GM12878 (cell line): ENCODE measurements at regions not wholly inside any gene's neighbourhood (a gene's known extent, or its start where the extent isn't known, plus 50 kb on each side); places are given as distances from the start of the nearest gene placed in this dataset.

Experiments used
- ATAC-seq: fragments of 200-7000 bp; cut with Tn5 transposase; 3 replicates; pipeline ENCODE4 v1.9.1; 2020; ENCODE audit warnings: mild to moderate bottlenecking, moderate library complexity
- BruUV-seq: library from RNA; stranded (reverse); fragments of 400-500 nt; replicated peaks from 2 replicates; lab custom pipeline; 2021; lab: Mats Ljungman, UMichigan
- CTCF ChIA-PET: fragments of 300-600 bp; sonication (Branson Sonifier 250); formaldehyde crosslinking; extraction: SDS; loops from one replicate; lab custom pipeline; 2021; ENCODE audit warnings: inconsistent platforms; lab: Yijun Ruan, JAX
- POLR2A ChIA-PET: fragments of 350-600 bp; formaldehyde crosslinking; extraction: SDS; loops from one replicate; lab custom pipeline; 2021; ENCODE audit warnings: inconsistent platforms; lab: Charles Lee
- RAD21 ChIA-PET: fragments of 300-600 bp; sonication (Branson Sonifier 250); formaldehyde crosslinking; loops from one replicate; lab custom pipeline; 2023; ENCODE audit warnings: antibody characterized with exemption; ENCODE audit not compliant: unreplicated experiment; lab: Charles Lee
- SMC1A ChIA-PET: fragments of 300-600 bp; sonication (Branson Sonifier 250); formaldehyde crosslinking; loops from one replicate; lab custom pipeline; 2023; ENCODE audit not compliant: unreplicated experiment, uncharacterized antibody; lab: Charles Lee
- DNase-seq: peaks from one replicate; pipeline ENCODE4 v3.0.0-alpha.2; 2011; ENCODE audit warnings: low read depth, low spot score
- FAIRE-seq: peaks from 3 replicates; lab custom pipeline; 2011; peaks lifted over from hg19 to GRCh38; lab: Jason Lieb, UNC
- H2AFZ ChIP-seq: 2 replicates; pipeline ENCODE4 v1.6.0; 2011; ENCODE audit warnings: low read depth, low read length, control low read depth; ENCODE audit not compliant: control insufficient read depth
- H3K27ac ChIP-seq: 2 replicates; pipeline ENCODE4 v1.5.1; 2011; ENCODE audit warnings: control low read depth; ENCODE audit not compliant: control insufficient read depth, insufficient read depth
- H3K27me3 ChIP-seq, 2 experiments: replicated peaks in 1 of 2; 2 replicates each; pipeline versions ENCODE4 v1.6.0 to v1.6.1; 2011; ENCODE audit warnings: low read length in 1 of 2; ENCODE audit not compliant: control insufficient read depth in 2 of 2, insufficient read depth in 2 of 2
- H3K36me3 ChIP-seq, 2 experiments: 2 replicates each; pipeline ENCODE4 v1.5.1; 2011; ENCODE audit warnings: low read length in 1 of 2; ENCODE audit not compliant: control insufficient read depth in 2 of 2, insufficient read depth in 2 of 2
- H3K4me1 ChIP-seq: 2 replicates; pipeline ENCODE4 v1.6.1; 2011; ENCODE audit warnings: mild to moderate bottlenecking, low read length, moderate library complexity, mixed read lengths; ENCODE audit not compliant: control insufficient read depth, insufficient read depth
- H3K4me2 ChIP-seq: 2 replicates; pipeline ENCODE4 v1.6.0; 2011; ENCODE audit warnings: control low read depth; ENCODE audit not compliant: control insufficient read depth, insufficient read depth
- H3K4me3 ChIP-seq: fragments of 200-600 bp; sonication (generic); 2 replicates; pipeline ENCODE4 v1.5.1; 2016
- H3K79me2 ChIP-seq: 2 replicates; pipeline ENCODE4 v1.6.0; 2011; ENCODE audit warnings: low read length; ENCODE audit not compliant: control insufficient read depth, insufficient read depth
- H3K9ac ChIP-seq: 2 replicates; pipeline ENCODE4 v1.8.0; 2011; ENCODE audit warnings: low read length, control low read depth, mixed read lengths; ENCODE audit not compliant: control insufficient read depth, insufficient read depth
- H3K9me3 ChIP-seq: replicated peaks from 3 replicates; pipeline ENCODE4 v1.5.1; 2011; ENCODE audit warnings: mild to moderate bottlenecking, low read length; ENCODE audit not compliant: control insufficient read depth, insufficient read depth
- H4K20me1 ChIP-seq: 2 replicates; pipeline ENCODE4 v1.6.0; 2011; ENCODE audit not compliant: control insufficient read depth, insufficient read depth
- MEF2A ChIP-seq: IDR thresholded peaks from 2 replicates; pipeline ENCODE4 v1.6.1; 2011; ENCODE audit warnings: low read depth, mild to moderate bottlenecking, low read length, moderate library complexity; ENCODE audit not compliant: insufficient read depth
- RELA ChIP-seq: fragments of 450-650 bp; IDR thresholded peaks from 2 replicates; pipeline ENCODE4 v1.8.0; 2014; ENCODE audit warnings: borderline replicate concordance; ENCODE audit not compliant: partially characterized antibody
- YBX1 ChIP-seq: fragments of 450-650 bp; IDR thresholded peaks from 2 replicates; pipeline ENCODE4 v1.6.1; 2016; ENCODE audit warnings: antibody characterized with exemption
- WGBS: methylation state at CpG from one replicate; pipeline ENCODE4 v1.1.6; 2016; ENCODE audit warnings: low lambda C conversion rate; ENCODE audit not compliant: insufficient replicate concordance, insufficient coverage; ENCODE audit errors: missing lambda C conversion rate; 5-methylcytosine and 5-hydroxymethylcytosine counted together
- in situ Hi-C: fragments of 300-500 bp; cut with MboI; formaldehyde crosslinking; loops from 9 replicates; pipeline ENCODE4 v1.14.3; 2018; ENCODE audit warnings: mixed read lengths
- intact Hi-C: fragments of 100-400 bp; cut with micrococcal nuclease; formaldehyde crosslinking; loops from one replicate; pipeline ENCODE4 v1.14.2; 2022; ENCODE audit not compliant: unreplicated experiment
- TF ChIP-seq, protein P1 (sequence below): fragments of 450-650 bp; conservative IDR thresholded peaks from 2 replicates; pipeline ENCODE4 v1.6.1; 2017; ENCODE audit warnings: mild to moderate bottlenecking, moderate library complexity
- TF ChIP-seq, protein P2 (sequence below): IDR thresholded peaks from 2 replicates; pipeline ENCODE4 v1.6.1; 2011; ENCODE audit warnings: mild to moderate bottlenecking, low read depth, low read length, moderate library complexity; ENCODE audit not compliant: insufficient replicate concordance
- TF ChIP-seq, protein P3 (sequence below): fragments of 450-650 bp; IDR thresholded peaks from 2 replicates; pipeline ENCODE4 v1.6.1; 2017; ENCODE audit warnings: mild to moderate bottlenecking

DNA sequence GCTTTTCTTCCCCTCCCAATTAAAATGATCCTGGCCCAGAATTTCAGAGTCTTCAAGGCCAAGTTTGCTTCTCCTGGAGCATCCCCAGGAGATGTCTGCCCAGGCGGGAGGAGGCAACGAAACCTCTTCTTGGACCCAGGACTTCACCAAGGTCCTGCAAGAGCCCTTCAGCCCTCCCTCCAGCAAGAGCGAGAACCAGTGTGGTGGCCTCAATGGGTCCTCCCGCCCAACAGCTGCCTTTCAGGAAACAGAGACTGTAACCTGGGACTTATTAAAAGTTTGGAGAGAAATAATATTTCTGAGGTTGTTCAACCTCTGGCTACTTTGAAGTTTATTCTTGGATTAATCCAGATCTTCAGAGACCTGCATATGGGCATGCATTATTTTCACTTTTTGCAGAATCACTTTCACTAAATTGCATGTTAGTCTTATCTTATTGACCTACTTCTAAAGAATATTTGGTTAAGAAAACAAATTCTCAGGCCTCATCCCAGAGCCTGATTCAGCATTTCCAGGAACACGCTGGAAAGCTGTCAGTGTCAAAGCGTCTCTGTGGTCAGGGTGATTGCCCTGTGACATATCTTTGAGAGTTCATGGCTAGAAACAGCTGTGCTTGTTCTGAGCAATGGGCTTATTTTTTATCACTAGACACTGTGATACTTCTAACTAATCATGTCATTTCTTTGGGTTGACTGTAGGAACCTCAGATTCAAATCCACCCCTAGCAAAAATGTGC is 66.0 kb upstream of the CLDN14 start (continued):
- no peak for TF ChIP-seq YBX1
- no peak for TF ChIP-seq MEF2A
- no peak for TF ChIP-seq RELA
- TF ChIP-seq, protein P1, sequence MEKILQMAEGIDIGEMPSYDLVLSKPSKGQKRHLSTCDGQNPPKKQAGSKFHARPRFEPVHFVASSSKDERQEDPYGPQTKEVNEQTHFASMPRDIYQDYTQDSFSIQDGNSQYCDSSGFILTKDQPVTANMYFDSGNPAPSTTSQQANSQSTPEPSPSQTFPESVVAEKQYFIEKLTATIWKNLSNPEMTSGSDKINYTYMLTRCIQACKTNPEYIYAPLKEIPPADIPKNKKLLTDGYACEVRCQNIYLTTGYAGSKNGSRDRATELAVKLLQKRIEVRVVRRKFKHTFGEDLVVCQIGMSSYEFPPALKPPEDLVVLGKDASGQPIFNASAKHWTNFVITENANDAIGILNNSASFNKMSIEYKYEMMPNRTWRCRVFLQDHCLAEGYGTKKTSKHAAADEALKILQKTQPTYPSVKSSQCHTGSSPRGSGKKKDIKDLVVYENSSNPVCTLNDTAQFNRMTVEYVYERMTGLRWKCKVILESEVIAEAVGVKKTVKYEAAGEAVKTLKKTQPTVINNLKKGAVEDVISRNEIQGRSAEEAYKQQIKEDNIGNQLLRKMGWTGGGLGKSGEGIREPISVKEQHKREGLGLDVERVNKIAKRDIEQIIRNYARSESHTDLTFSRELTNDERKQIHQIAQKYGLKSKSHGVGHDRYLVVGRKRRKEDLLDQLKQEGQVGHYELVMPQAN: no peak
- TF ChIP-seq, protein P2, sequence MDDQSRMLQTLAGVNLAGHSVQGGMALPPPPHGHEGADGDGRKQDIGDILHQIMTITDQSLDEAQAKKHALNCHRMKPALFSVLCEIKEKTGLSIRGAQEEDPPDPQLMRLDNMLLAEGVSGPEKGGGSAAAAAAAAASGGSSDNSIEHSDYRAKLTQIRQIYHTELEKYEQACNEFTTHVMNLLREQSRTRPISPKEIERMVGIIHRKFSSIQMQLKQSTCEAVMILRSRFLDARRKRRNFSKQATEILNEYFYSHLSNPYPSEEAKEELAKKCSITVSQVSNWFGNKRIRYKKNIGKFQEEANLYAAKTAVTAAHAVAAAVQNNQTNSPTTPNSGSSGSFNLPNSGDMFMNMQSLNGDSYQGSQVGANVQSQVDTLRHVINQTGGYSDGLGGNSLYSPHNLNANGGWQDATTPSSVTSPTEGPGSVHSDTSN: no peak

DNA sequence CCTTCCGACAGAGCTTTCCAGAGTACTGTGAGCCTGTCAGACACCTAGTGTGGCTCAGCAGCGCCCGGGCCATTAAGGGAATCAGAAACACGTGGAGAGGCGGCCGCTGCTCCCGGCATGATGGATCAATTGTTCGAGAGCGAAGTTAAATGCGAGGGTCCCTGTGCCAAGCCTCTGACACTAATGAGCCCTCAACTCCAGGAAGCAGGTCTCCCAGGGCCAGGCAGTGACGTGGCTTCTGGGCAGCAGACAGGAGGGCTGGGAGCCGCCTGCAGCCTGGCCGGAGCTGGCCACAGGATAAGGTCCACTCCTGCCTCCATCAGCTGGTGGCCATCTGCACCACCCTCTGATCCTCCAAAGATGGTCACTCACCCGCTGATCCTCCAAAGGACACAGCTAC is 67.5 kb upstream of the CLDN14 start:
- BruUV-seq: no TSS peak
- in situ Hi-C loops: no loop called here
- intact Hi-C loops: no loop called here
- 62% methylated on average over 14 of the region's 14 CpGs for WGBS
- H3K36me3 ChIP-seq: no peaks in the 10 kb centered on the region
- POLR2A ChIA-PET: no interaction called here
- H2AFZ ChIP-seq: no peak overlapping the region
- RAD21 ChIA-PET: interaction anchor here (1.1 kb wide), 1 partner anchor 42 kb away, joined by 5 read pairs; no protein-coding TSS in a partner anchor
- TF ChIP-seq, protein P3, sequence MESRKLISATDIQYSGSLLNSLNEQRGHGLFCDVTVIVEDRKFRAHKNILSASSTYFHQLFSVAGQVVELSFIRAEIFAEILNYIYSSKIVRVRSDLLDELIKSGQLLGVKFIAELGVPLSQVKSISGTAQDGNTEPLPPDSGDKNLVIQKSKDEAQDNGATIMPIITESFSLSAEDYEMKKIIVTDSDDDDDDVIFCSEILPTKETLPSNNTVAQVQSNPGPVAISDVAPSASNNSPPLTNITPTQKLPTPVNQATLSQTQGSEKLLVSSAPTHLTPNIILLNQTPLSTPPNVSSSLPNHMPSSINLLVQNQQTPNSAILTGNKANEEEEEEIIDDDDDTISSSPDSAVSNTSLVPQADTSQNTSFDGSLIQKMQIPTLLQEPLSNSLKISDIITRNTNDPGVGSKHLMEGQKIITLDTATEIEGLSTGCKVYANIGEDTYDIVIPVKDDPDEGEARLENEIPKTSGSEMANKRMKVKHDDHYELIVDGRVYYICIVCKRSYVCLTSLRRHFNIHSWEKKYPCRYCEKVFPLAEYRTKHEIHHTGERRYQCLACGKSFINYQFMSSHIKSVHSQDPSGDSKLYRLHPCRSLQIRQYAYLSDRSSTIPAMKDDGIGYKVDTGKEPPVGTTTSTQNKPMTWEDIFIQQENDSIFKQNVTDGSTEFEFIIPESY: no peak
- no peak overlapping the region for H3K4me3 ChIP-seq
- no peaks in the 10 kb centered on the region for H3K79me2 ChIP-seq
- no peaks in the 10 kb centered on the region for H3K27me3 ChIP-seq
- FAIRE-seq: no peak
- H3K27ac ChIP-seq: no peak overlapping the region
- H4K20me1 ChIP-seq: no peaks in the 10 kb centered on the region
- H3K9ac ChIP-seq: no peak overlapping the region
- DNase-seq: no peak
- CTCF ChIA-PET: interaction anchor here (1.1 to 2.3 kb wide), 3 partner anchors 39 to 307 kb away, joined by 3 to 23 read pairs (median 4); no protein-coding TSS in a partner anchor
- H3K9me3 ChIP-seq: no peaks in the 10 kb centered on the region
- H3K4me2 ChIP-seq: no peak overlapping the region
- no peak for ATAC-seq
- H3K4me1 ChIP-seq: no peaks in the 10 kb centered on the region
- SMC1A ChIA-PET: interaction anchor here (1.0 to 1.4 kb wide), 2 partner anchors 42 to 45 kb away, joined by 5 to 6 read pairs; no protein-coding TSS in a partner anchor
